B cell (primary cell): ENCODE measurements at regions not wholly inside any gene's neighbourhood (a gene's known extent, or its start where the extent isn't known, plus 50 kb on each side); places are given as distances from the start of the nearest gene placed in this dataset.

Experiments used
- ATAC-seq: fragments of 200-7000 bp; cut with Tn5 transposase; one replicate; pipeline ENCODE4 v1.10.0; 2021; ENCODE audit warnings: low read depth, mild to moderate bottlenecking, moderate number of reproducible peaks, moderate library complexity
- CTCF ChIA-PET: fragments of 350-600 bp; sonication (Branson Sonifier 250); formaldehyde crosslinking; loops from one replicate; lab custom pipeline; 2021; ENCODE audit warnings: antibody characterized with exemption, inconsistent platforms; lab: Charles Lee
- POLR2A ChIA-PET: fragments of 350-600 bp; sonication (Branson Sonifier 250); formaldehyde crosslinking; loops from one replicate; lab custom pipeline; 2021; ENCODE audit warnings: antibody characterized with exemption; lab: Charles Lee
- DNase-seq: peaks from one replicate; pipeline ENCODE4 v3.0.0; 2013
- H2AFZ ChIP-seq: 2 replicates; pipeline ENCODE4 v1.6.1; 2012; ENCODE audit warnings: mild to moderate bottlenecking, low read depth, low read length; ENCODE audit not compliant: insufficient read depth, poor library complexity, severe bottlenecking
- H3K27ac ChIP-seq, 2 donors: 1 replicate in 1 of 2; 2 replicates in 1 of 2; pipeline ENCODE4 v1.5.1; 2012 to 2013; ENCODE audit warnings: low read length in 2 of 2, mild to moderate bottlenecking in 2 of 2, moderate library complexity in 1 of 2
- H3K27me3 ChIP-seq, 4 experiments: fragments of 200-600 bp in 1 of 4; sonication (generic) in 1 of 4; replicated peaks in 1 of 4; 1 replicate in 2 of 4; 2 replicates in 2 of 4; pipeline versions ENCODE4 v1.6.1 to v1.7.0; 2013 to 2016; ENCODE audit warnings: low read length in 3 of 4, mild to moderate bottlenecking in 2 of 4, mixed read lengths in 1 of 4, moderate library complexity in 1 of 4; ENCODE audit not compliant: insufficient read depth in 4 of 4, control insufficient read depth in 3 of 4; ENCODE audit errors: control extremely low read depth in 1 of 4
- H3K36me3 ChIP-seq, 2 experiments: replicated peaks in 1 of 2; 1 replicate in 1 of 2; 2 replicates in 1 of 2; pipeline versions ENCODE4 v1.6.1 to v1.7.1; 2013; ENCODE audit warnings: low read length in 1 of 2; ENCODE audit not compliant: insufficient read depth in 2 of 2, control insufficient read depth in 1 of 2; ENCODE audit errors: control extremely low read depth in 1 of 2, extremely low read depth in 1 of 2
- H3K4me1 ChIP-seq, 2 donors: fragments of 200-600 bp in 1 of 2; sonication (generic) in 1 of 2; 1 replicate in 1 of 2; 2 replicates in 1 of 2; pipeline versions ENCODE4 v1.5.1 to v1.6.1; 2013 to 2017; ENCODE audit warnings: low read length in 2 of 2; ENCODE audit not compliant: control insufficient read depth in 2 of 2, insufficient read depth in 2 of 2
- H3K4me2 ChIP-seq: replicated peaks from 2 replicates; pipeline ENCODE3; 2012; ENCODE audit warnings: mild to moderate bottlenecking, low read depth, low read length; ENCODE audit not compliant: poor library complexity, severe bottlenecking
- H3K4me3 ChIP-seq, 5 experiments: fragments of 200-600 bp in 1 of 5; sonication (generic) in 1 of 5; 1 replicate in 3 of 5; 2 replicates in 2 of 5; pipeline versions ENCODE4 v1.5.1 to v1.7.0; 2011 to 2016; ENCODE audit warnings: low read length in 4 of 5, mild to moderate bottlenecking in 4 of 5, low read depth in 2 of 5, control low read depth in 1 of 5, moderate library complexity in 1 of 5; ENCODE audit not compliant: insufficient read depth in 1 of 5; ENCODE audit errors: control extremely low read depth in 1 of 5, extremely low read depth in 1 of 5
- H3K79me2 ChIP-seq: fragments of 200-600 bp; sonication (generic); one replicate; pipeline ENCODE4 v1.6.0; 2016; ENCODE audit warnings: low read length; ENCODE audit not compliant: control insufficient read depth, insufficient read depth
- H3K9ac ChIP-seq: fragments of 200-600 bp; sonication (generic); 2 replicates; pipeline ENCODE4 v1.6.1; 2017; ENCODE audit warnings: mild to moderate bottlenecking, low read length, moderate library complexity
- H3K9me3 ChIP-seq, 3 donors: one replicate each; pipeline versions ENCODE4 v1.6.1 to v1.7.1; 2013; ENCODE audit warnings: low read length in 2 of 3; ENCODE audit not compliant: control insufficient read depth in 2 of 3, insufficient read depth in 1 of 3; ENCODE audit errors: control extremely low read depth in 1 of 3
- H4K20me1 ChIP-seq: 2 replicates; pipeline ENCODE4 v1.6.0; 2012; ENCODE audit warnings: mild to moderate bottlenecking, low read length; ENCODE audit not compliant: insufficient read depth, control insufficient read depth, poor library complexity, severe bottlenecking
- H3K27ac Mint-ChIP-seq: one replicate; pipeline ENCODE4 v1.8.0; 2021; ENCODE audit warnings: mixed read lengths
- H3K27me3 Mint-ChIP-seq: one replicate; pipeline ENCODE4 v1.8.0; 2021; ENCODE audit warnings: mixed read lengths
- H3K4me1 Mint-ChIP-seq: one replicate; pipeline ENCODE4 v1.8.0; 2021; ENCODE audit warnings: mixed read lengths
- H3K4me3 Mint-ChIP-seq: one replicate; pipeline ENCODE4 v1.8.0; 2021; ENCODE audit warnings: mixed read lengths
- H3K9me3 Mint-ChIP-seq: one replicate; pipeline ENCODE4 v1.8.0; 2022; ENCODE audit warnings: mixed read lengths; ENCODE audit not compliant: insufficient read depth
- CTCF ChIP-seq: fragments of 200-600 bp; IDR thresholded peaks from one replicate; pipeline ENCODE4 v1.8.0; 2022; ENCODE audit warnings: antibody characterized with exemption, mild to moderate bottlenecking
- EZH2 ChIP-seq: IDR thresholded peaks from 2 replicates; pipeline ENCODE4 v1.6.1; 2012; ENCODE audit warnings: borderline replicate concordance, low read depth, mild to moderate bottlenecking, moderate library complexity, low read length; ENCODE audit not compliant: insufficient read depth, poor library complexity, severe bottlenecking
- WGBS: methylation state at CpG from one replicate; pipeline ENCODE4 v1.1.5; 2013; ENCODE audit warnings: missing lambda C conversion rate; ENCODE audit not compliant: insufficient coverage; 5-methylcytosine and 5-hydroxymethylcytosine counted together
- intact Hi-C: fragments of 100-400 bp; cut with micrococcal nuclease; formaldehyde crosslinking; loops from one replicate; pipeline ENCODE4 v1.10.0; 2022

GRCh38 chr13:110037925-110038573, 251.7 kb upstream of the IRS2 start:
- ChIA-PET POLR2A (no interaction called here), CTCF (no interaction called here)
- no peak for ATAC-seq
- Mint-ChIP-seq H3K27ac (no peak overlapping the region), H3K9me3 (no peaks in the 10 kb centered on the region), H3K4me1 (no peaks in the 10 kb centered on the region), H3K27me3 (no peaks in the 10 kb centered on the region), H3K4me3 (no peak overlapping the region)
- WGBS = 29% methylated on average over 1 of the region's 2 CpGs
- TF ChIP-seq EZH2 (no peak), CTCF (no peak)
- Histone ChIP-seq H3K27me3 (no peaks in the 10 kb centered on the region), H3K4me1 (no peaks in the 10 kb centered on the region), H3K9ac (no peak overlapping the region), H3K79me2 (no peaks in the 10 kb centered on the region), H3K27ac (no peak overlapping the region), H3K9me3 (peaks cover 0 to 5% (median 0%) of the 10 kb centered on the region in 3 donors), H2AFZ (no peak overlapping the region), H3K36me3 (no peaks in the 10 kb centered on the region), H4K20me1 (no peaks in the 10 kb centered on the region), H3K4me3 (no peak overlapping the region), H3K4me2 (no peak overlapping the region)
- intact Hi-C loops = no loop called here
- no peak for DNase-seq

GRCh38 chr13:110036060-110036459, 249.7 kb upstream of the IRS2 start:
- Histone ChIP-seq H3K9ac (no peak overlapping the region), H3K4me1 (no peaks in the 10 kb centered on the region), H3K27ac (no peak overlapping the region), H3K27me3 (no peaks in the 10 kb centered on the region), H3K4me2 (no peak overlapping the region), H4K20me1 (no peaks in the 10 kb centered on the region), H3K79me2 (no peaks in the 10 kb centered on the region), H3K4me3 (no peak overlapping the region), H2AFZ (no peak overlapping the region), H3K36me3 (no peaks in the 10 kb centered on the region), H3K9me3 (no peaks in the 10 kb centered on the region)
- Mint-ChIP-seq H3K4me3 (no peak overlapping the region), H3K27me3 (no peaks in the 10 kb centered on the region), H3K9me3 (no peaks in the 10 kb centered on the region), H3K27ac (no peak overlapping the region), H3K4me1 (no peaks in the 10 kb centered on the region)
- no peak for DNase-seq
- ChIA-PET POLR2A (no interaction called here), CTCF (no interaction called here)
- TF ChIP-seq CTCF = no peak
- no peak for TF ChIP-seq EZH2
- ATAC-seq = no peak
- WGBS = no CpG with 5 or more reads among the region's 3 CpGs
- intact Hi-C loops = no loop called here
